ENCODE measurements at regions not wholly inside any gene's neighbourhood (a gene's known extent, or its start where the extent isn't known, plus 50 kb on each side); places are given as distances from the start of the nearest gene placed in this dataset.
"Not testable (repeated sequence)": the region's sequence is repeated elsewhere in the genome, so short reads cannot be mapped to it uniquely, and the experiment has no call there.

- DNase-seq: no peak
Observed at GRCh38 chr7:39758234-39758970, 135.0 kb downstream of the RALA start.

- DNase-seq: no peak
Observed at GRCh38 chr7:39761449-39761848, 138.1 kb downstream of the RALA start.

GRCh38 chr7:39762466-39762865 is 139.1 kb downstream of the RALA start:
- not testable (repeated sequence) for DNase-seq

- not testable (repeated sequence) for DNase-seq
Observed at GRCh38 chr7:39762881-39763280, 139.5 kb downstream of the RALA start.

GRCh38 chr7:39765833-39766232 is 142.5 kb downstream of the RALA start:
- DNase-seq: not testable (repeated sequence)

GRCh38 chr7:39768439-39768838 is 145.1 kb downstream of the RALA start:
- not testable (repeated sequence) for DNase-seq

GRCh38 chr7:39774341-39774851 is 151.0 kb downstream of the RALA start:
- not testable (repeated sequence) for DNase-seq

GRCh38 chr7:39781557-39781956 is 158.2 kb downstream of the RALA start:
- DNase-seq: not testable (repeated sequence)

- not testable (repeated sequence) for DNase-seq
Observed at GRCh38 chr7:39786440-39786839, 163.1 kb downstream of the RALA start.

GRCh38 chr7:39791035-39791434 is 159.0 kb upstream of the CDK13 start:
- not testable (repeated sequence) for DNase-seq

- not testable (repeated sequence) for DNase-seq
Observed at GRCh38 chr7:39791911-39792310, 158.1 kb upstream of the CDK13 start.

GRCh38 chr7:39793026-39793425 is 157.0 kb upstream of the CDK13 start:
- not testable (repeated sequence) for DNase-seq

GRCh38 chr7:39793851-39794250 is 156.2 kb upstream of the CDK13 start:
- not testable (repeated sequence) for DNase-seq

- not testable (repeated sequence) for DNase-seq
Observed at GRCh38 chr7:39796947-39797346, 153.1 kb upstream of the CDK13 start.

- DNase-seq: not testable (repeated sequence)
Observed at GRCh38 chr7:39798077-39798476, 152.0 kb upstream of the CDK13 start.

- no peak for DNase-seq
Observed at GRCh38 chr7:39808796-39809481, 141.1 kb upstream of the CDK13 start.

- DNase-seq: no peak
Observed at GRCh38 chr7:39810204-39810642, 139.8 kb upstream of the CDK13 start.

GRCh38 chr7:39810710-39811109 is 139.3 kb upstream of the CDK13 start:
- DNase-seq: no peak

- no peak for DNase-seq
Observed at GRCh38 chr7:39811161-39811614, 138.9 kb upstream of the CDK13 start.

GRCh38 chr7:39816462-39817060 is 133.5 kb upstream of the CDK13 start:
- no peak for DNase-seq

GRCh38 chr7:39819514-39819913 is 130.5 kb upstream of the CDK13 start:
- no peak for DNase-seq

- DNase-seq: no peak
Observed at GRCh38 chr7:39824456-39825200, 125.4 kb upstream of the CDK13 start.

All from T-helper 2 cell (primary cell).